ENCODE measurements at regions not wholly inside any gene's neighbourhood (a gene's known extent, or its start where the extent isn't known, plus 50 kb on each side); places are given as distances from the start of the nearest gene placed in this dataset.

DNA sequence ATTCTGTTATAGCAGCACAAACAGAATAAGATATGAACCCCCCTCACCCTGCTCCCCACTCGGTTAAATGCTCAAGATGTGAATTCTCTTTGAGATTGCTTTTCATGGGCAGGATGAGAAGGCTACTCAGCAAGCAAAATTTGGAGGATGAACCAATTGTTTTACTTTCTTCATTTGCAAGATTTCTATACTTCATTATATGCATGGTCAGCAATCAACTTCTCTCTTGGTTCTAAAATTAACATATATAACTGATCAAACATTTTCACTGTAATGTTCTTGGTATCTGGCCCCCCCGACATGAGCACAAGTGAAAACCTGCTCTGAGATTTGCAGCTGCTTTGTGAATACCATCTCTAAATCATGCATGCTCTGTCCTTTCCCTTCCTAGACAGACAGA is 556.1 kb upstream of the MDFIC2 start:
- DNase-seq (ENCODE audit: low read depth) = no peak
- no peak overlapping the region for H3K4me3 ChIP-seq (ENCODE audit: low read length)
- peaks cover 12% of the 10 kb centered on the region for H3K9me3 ChIP-seq (ENCODE audit: control insufficient read depth, low read length)
- H3K36me3 ChIP-seq (ENCODE audit: control insufficient read depth, insufficient read depth, low read length, severe bottlenecking) = no peaks in the 10 kb centered on the region
- no peaks in the 10 kb centered on the region for H3K27me3 ChIP-seq (replicated peaks; ENCODE audit: control insufficient read depth, insufficient read depth, low read length)
- H3K9ac ChIP-seq (ENCODE audit: low read length) = no peak overlapping the region
- H3K4me1 ChIP-seq (ENCODE audit: control insufficient read depth, insufficient read depth, low read length) = peaks cover 16% of the 10 kb centered on the region

DNA sequence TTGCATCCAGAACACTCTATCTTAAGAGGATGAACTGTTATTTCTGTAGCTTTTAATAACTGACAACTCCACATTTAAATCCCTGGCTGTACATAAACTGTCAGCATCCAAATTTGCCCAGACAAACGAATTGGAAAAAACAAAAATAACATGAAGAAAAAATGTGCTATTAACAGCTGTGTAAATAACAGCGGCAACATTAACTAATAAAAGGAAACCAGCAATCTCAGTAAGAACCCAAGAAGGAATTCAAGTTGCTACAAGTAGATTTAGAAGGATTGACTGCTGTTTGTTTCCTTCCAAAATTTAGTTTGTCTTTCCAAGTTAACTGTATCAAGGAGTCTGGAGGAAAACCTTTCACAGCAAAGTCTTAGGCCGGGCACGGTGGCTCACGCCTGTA is 550.6 kb upstream of the MDFIC2 start:
- no peak for DNase-seq (ENCODE audit: low read depth)
- H3K9ac ChIP-seq (ENCODE audit: low read length) = no peak overlapping the region

DNA sequence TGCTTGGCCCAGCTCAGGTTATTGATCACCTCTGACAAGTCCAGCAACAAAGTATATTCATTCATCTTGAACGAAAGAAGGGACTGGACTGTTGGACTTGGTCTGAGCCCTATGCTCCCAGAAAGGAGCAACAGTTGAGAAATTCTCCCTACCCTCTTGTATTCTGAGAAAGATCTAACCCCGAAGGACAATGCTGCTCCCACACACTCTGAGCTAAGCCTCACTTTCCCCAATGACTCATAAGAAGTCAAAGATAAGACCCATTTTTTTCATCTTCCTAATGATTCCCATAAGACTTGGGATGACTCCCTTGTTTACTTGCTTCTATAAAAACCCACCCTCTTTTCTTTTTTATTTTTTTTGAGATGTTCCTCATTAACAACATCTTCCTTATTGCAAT is 549.4 kb upstream of the MDFIC2 start:
- Histone ChIP-seq H3K4me1 (ENCODE audit: control insufficient read depth, insufficient read depth, low read length) (peaks cover 18% of the 10 kb centered on the region), H3K9me3 (ENCODE audit: control insufficient read depth, low read length) (peaks cover 4% of the 10 kb centered on the region), H3K27me3 (replicated peaks; ENCODE audit: control insufficient read depth, insufficient read depth, low read length) (no peaks in the 10 kb centered on the region), H3K36me3 (ENCODE audit: control insufficient read depth, insufficient read depth, low read length, severe bottlenecking) (no peaks in the 10 kb centered on the region), H3K9ac (ENCODE audit: low read length) (peak overlapping the region; percentile 45), H3K4me3 (ENCODE audit: low read length) (peak overlapping the region; percentile 33)
- peak; percentile 44 for DNase-seq (ENCODE audit: low read depth)

More for the DNA sequence above, 550.6 kb upstream of the MDFIC2 start:
- Histone ChIP-seq H3K9me3 (ENCODE audit: control insufficient read depth, low read length) (peaks cover 4% of the 10 kb centered on the region), H3K36me3 (ENCODE audit: control insufficient read depth, insufficient read depth, low read length, severe bottlenecking) (no peaks in the 10 kb centered on the region), H3K4me3 (ENCODE audit: low read length) (no peak overlapping the region), H3K27me3 (replicated peaks; ENCODE audit: control insufficient read depth, insufficient read depth, low read length) (no peaks in the 10 kb centered on the region), H3K4me1 (ENCODE audit: control insufficient read depth, insufficient read depth, low read length) (peaks cover 18% of the 10 kb centered on the region)

DNA sequence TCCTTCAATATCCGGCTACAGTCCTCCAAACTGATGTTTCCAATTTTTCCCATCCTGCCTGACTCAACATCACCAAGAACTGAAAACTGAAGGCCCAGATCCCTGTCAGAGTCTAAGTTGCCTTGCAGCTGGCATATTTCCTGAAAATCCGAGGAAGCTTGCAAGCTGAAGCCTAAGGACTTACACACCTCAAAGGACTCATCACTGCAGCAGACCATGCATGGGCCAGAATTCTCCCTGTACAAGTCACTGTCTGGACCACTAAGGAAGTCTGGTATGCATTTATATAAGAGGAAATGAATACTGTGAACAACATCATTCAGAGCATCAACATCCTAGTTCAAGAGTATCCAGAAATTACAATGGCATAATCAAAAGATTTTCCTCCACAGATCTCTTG is 548.8 kb upstream of the MDFIC2 start:
- Histone ChIP-seq H3K9me3 (ENCODE audit: control insufficient read depth, low read length) (peaks cover 4% of the 10 kb centered on the region), H3K4me3 (ENCODE audit: low read length) (peak overlapping the region; percentile 33), H3K9ac (ENCODE audit: low read length) (peak overlapping the region; percentile 45), H3K36me3 (ENCODE audit: control insufficient read depth, insufficient read depth, low read length, severe bottlenecking) (no peaks in the 10 kb centered on the region), H3K27me3 (replicated peaks; ENCODE audit: control insufficient read depth, insufficient read depth, low read length) (no peaks in the 10 kb centered on the region), H3K4me1 (ENCODE audit: control insufficient read depth, insufficient read depth, low read length) (peaks cover 18% of the 10 kb centered on the region)
- no peak for DNase-seq (ENCODE audit: low read depth)

DNA sequence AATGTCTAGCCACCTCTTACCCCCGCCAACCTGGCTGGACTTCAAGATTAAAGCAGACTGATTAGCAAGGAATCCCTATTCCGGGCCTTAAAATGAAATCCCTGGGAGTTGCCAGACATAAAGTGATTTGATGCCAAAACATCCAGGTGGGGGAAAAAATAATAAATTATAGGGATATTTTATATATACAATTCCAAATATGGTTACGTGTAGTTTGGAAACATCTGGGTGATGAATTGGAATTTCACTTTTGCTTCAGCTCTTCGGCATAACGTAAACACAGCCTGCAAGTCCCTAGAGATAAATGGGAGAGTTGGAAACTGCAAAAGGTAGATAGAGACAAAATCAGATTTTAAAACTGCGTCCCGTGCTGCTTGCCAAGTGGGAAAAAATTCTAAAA is 545.5 kb upstream of the MDFIC2 start:
- H3K4me1 ChIP-seq (ENCODE audit: control insufficient read depth, insufficient read depth, low read length) = peaks cover 27% of the 10 kb centered on the region
- no peaks in the 10 kb centered on the region for H3K27me3 ChIP-seq (replicated peaks; ENCODE audit: control insufficient read depth, insufficient read depth, low read length)
- no peaks in the 10 kb centered on the region for H3K36me3 ChIP-seq (ENCODE audit: control insufficient read depth, insufficient read depth, low read length, severe bottlenecking)

DNA sequence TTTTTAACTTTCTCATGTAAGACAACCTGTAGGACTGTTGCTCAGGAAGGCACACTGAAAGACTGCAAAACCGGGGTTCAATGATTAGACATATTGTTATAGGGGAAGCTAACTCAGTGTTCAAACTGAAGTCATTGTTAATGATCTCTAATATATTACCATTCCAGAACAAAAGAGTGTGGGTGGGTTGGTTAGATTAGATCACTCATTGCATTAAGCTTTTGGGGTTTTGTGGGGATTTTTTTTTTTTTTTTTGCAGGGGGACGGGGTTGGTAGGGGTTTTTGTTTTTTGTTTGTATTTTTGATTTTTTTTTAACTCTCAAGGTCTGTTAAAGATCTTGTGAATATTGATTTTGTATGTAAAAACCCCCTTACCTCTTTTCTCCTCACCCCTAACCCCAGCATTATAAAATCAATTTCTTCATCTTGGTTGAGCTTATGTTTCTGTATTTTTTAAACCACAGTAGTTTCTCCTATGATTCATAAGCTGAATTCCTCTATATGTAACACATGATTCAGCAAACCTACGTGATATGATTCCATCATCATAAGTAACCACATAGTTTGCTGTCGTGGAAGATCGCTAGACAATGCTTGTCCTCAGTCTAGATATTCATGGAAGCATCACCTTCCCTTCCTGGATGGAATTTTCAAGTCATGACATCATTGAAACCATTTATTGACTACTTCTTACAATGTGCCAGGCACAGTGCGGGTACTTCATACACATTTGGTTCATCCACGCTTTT is 544.1 kb upstream of the MDFIC2 start:
- peak; percentile 78 for DNase-seq (ENCODE audit: low read depth)
- H3K27me3 ChIP-seq (replicated peaks; ENCODE audit: control insufficient read depth, insufficient read depth, low read length) = no peaks in the 10 kb centered on the region
- H3K4me1 ChIP-seq (ENCODE audit: control insufficient read depth, insufficient read depth, low read length) = peaks cover 24% of the 10 kb centered on the region
- H3K4me3 ChIP-seq (ENCODE audit: low read length) = no peak overlapping the region
- H3K9me3 ChIP-seq (ENCODE audit: control insufficient read depth, low read length) = no peaks in the 10 kb centered on the region
- no peaks in the 10 kb centered on the region for H3K36me3 ChIP-seq (ENCODE audit: control insufficient read depth, insufficient read depth, low read length, severe bottlenecking)
- H3K9ac ChIP-seq (ENCODE audit: low read length) = no peak overlapping the region

More for the DNA sequence above, 545.5 kb upstream of the MDFIC2 start:
- DNase-seq (ENCODE audit: low read depth) = no peak
- no peak overlapping the region for H3K4me3 ChIP-seq (ENCODE audit: low read length)
- H3K9me3 ChIP-seq (ENCODE audit: control insufficient read depth, low read length) = no peaks in the 10 kb centered on the region
- no peak overlapping the region for H3K9ac ChIP-seq (ENCODE audit: low read length)

DNA sequence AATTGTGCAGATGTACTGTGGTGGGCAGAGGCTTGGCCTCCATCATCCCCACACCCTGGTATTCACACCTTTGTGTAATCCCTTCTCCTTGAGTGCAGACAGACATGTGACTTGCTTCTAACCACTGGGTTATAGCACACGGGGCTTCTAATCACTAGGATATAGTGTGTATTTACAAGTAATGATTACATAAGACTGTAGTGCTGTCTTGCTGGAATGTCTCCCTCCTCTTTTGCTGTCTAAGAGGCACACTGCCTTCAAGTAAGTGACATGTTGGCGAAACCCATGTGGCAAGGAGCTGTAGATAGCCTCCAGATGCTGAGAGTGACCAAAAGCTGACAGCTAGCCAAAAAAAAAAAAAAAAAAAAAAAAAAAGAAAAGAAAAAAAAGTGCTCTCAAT is 542.7 kb upstream of the MDFIC2 start:
- H3K4me1 ChIP-seq (ENCODE audit: control insufficient read depth, insufficient read depth, low read length) = peaks cover 30% of the 10 kb centered on the region
- H3K27me3 ChIP-seq (replicated peaks; ENCODE audit: control insufficient read depth, insufficient read depth, low read length) = no peaks in the 10 kb centered on the region
- no peaks in the 10 kb centered on the region for H3K9me3 ChIP-seq (ENCODE audit: control insufficient read depth, low read length)
- no peak for DNase-seq (ENCODE audit: low read depth)
- H3K4me3 ChIP-seq (ENCODE audit: low read length) = no peak overlapping the region
- H3K36me3 ChIP-seq (ENCODE audit: control insufficient read depth, insufficient read depth, low read length, severe bottlenecking) = no peaks in the 10 kb centered on the region
- H3K9ac ChIP-seq (ENCODE audit: low read length) = no peak overlapping the region

DNA sequence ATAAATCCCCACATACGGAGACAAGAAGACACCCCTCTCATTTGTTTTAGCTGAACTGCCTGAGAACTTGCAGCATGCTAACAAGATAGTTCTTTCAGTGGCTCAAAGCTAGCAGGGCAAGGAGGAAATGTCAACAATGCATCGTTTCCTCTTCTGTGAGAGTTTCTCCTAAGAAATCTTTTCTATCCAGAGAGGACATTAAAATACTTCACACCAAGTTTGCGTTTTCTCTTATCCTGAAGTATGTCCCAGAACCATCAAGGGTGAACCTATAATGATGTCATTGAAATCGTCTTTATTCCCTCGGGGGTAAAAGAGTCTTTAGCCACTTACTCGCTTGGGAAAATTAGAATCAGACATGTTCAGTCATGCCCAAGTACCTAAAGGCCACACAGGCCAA is 541.7 kb upstream of the MDFIC2 start:
- H3K9ac ChIP-seq (ENCODE audit: low read length) = no peak overlapping the region
- H3K4me1 ChIP-seq (ENCODE audit: control insufficient read depth, insufficient read depth, low read length) = peaks cover 36% of the 10 kb centered on the region
- no peaks in the 10 kb centered on the region for H3K36me3 ChIP-seq (ENCODE audit: control insufficient read depth, insufficient read depth, low read length, severe bottlenecking)
- no peaks in the 10 kb centered on the region for H3K9me3 ChIP-seq (ENCODE audit: control insufficient read depth, low read length)
- DNase-seq (ENCODE audit: low read depth) = no peak
- H3K27me3 ChIP-seq (replicated peaks; ENCODE audit: control insufficient read depth, insufficient read depth, low read length) = no peaks in the 10 kb centered on the region
- no peak overlapping the region for H3K4me3 ChIP-seq (ENCODE audit: low read length)

DNA sequence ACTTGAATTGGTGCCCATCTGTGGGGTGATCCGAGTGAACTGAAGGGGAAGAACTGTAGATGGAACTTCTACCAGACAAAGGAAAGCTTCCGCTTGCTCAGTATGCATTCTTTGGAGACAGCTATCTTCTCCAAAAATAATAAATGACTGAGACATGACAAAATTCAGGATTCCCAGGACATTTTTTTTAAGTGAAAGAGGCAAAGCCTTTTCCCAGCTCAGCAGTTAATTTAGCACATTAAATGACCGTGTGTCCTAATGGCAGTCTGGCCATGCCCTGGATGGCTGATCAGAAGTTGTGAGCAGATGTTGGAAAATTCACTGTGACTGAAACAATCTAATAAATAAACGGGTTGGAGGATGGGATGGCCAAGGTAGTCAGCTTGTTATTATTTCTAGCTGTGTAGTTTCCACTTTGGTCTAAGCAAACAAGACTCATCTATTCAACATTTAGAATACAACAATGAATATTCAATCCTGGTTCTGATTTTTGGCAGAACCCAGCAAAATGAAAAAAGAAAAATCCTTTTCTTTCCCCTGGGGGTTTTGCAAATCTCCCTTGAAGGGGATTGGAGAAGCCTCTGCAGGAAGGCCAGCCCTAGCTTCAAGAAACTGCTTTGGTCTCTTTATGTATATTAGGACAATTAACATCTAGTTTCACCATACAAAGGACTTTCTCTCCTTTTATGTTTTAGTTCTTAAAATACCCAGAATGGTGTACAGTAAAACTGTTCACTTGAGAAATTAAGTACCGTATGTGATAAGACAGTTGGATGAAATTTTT is 540.9 kb upstream of the MDFIC2 start:
- peaks cover 36% of the 10 kb centered on the region for H3K4me1 ChIP-seq (ENCODE audit: control insufficient read depth, insufficient read depth, low read length)
- no peaks in the 10 kb centered on the region for H3K27me3 ChIP-seq (replicated peaks; ENCODE audit: control insufficient read depth, insufficient read depth, low read length)
- H3K9ac ChIP-seq (ENCODE audit: low read length) = no peak overlapping the region
- no peaks in the 10 kb centered on the region for H3K9me3 ChIP-seq (ENCODE audit: control insufficient read depth, low read length)
- H3K4me3 ChIP-seq (ENCODE audit: low read length) = no peak overlapping the region
- DNase-seq (ENCODE audit: low read depth) = no peak
- H3K36me3 ChIP-seq (ENCODE audit: control insufficient read depth, insufficient read depth, low read length, severe bottlenecking) = no peaks in the 10 kb centered on the region

DNA sequence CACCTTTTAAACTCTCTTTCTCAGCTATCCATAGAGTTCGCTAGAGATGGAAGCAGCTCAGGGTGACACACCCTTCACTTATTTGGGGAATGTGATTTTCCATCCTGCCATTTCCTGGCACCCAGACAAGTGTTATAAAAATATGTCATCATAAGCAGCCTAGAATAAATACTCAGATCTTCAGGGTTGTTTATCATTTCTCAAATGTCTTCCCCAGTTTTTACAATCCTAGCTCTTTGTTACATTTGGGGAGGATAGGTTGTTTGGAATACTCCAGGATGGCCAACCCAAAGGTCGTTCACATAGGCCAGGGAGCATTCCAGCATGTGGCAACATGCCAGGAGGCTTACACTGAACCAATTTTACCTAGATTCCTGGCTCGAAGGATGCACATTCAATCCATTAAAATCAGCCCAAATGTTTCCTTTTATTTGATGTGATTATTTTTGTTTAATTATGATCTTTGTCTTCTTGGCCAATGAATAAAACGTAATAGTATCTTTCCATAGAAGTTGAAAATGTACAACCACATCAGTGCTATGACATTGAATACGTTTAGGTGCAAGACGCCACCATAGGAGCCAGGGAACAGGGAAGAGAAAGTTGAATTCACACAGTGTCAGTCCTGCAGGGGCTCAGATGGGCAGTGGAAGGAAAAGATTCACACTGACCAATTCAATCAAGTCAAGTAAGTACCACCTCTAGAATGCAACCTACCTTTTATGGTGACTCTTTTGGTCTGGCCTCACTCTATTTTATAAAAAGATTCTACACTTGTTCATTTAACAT is 537.7 kb upstream of the MDFIC2 start:
- Histone ChIP-seq H3K4me1 (ENCODE audit: control insufficient read depth, insufficient read depth, low read length) (peaks cover 36% of the 10 kb centered on the region), H3K4me3 (ENCODE audit: low read length) (no peak overlapping the region), H3K36me3 (ENCODE audit: control insufficient read depth, insufficient read depth, low read length, severe bottlenecking) (no peaks in the 10 kb centered on the region), H3K27me3 (replicated peaks; ENCODE audit: control insufficient read depth, insufficient read depth, low read length) (no peaks in the 10 kb centered on the region), H3K9ac (ENCODE audit: low read length) (peak overlapping the region; percentile 52), H3K9me3 (ENCODE audit: control insufficient read depth, low read length) (no peaks in the 10 kb centered on the region)
- peak; percentile 88 for DNase-seq (ENCODE audit: low read depth)

Measured in adipocyte (in vitro differentiated cells).